ENCODE measurements at regions not wholly inside any gene's neighbourhood (a gene's known extent, or its start where the extent isn't known, plus 50 kb on each side); places are given as distances from the start of the nearest gene placed in this dataset.

- no peak for TF ChIP-seq POLR2A (IDR thresholded peaks at IDR 0.05; ENCODE audit: low read length)
- no peak for TF ChIP-seq GATA1 (IDR thresholded peaks at IDR 0.05; ENCODE audit: low read depth, low read length)
Measured at GRCh38 chr5:6086871-6087270, 291.5 kb downstream of the MED10 start.

All from erythroblast (primary cell).